ENCODE measurements at regions not wholly inside any gene's neighbourhood (a gene's known extent, or its start where the extent isn't known, plus 50 kb on each side); places are given as distances from the start of the nearest gene placed in this dataset.

- no peaks in the 10 kb centered on the region for H3K36me3 Mint-ChIP-seq
- no peak overlapping the region for H3K4me3 Mint-ChIP-seq
- no peaks in the 10 kb centered on the region for H3K9me3 Mint-ChIP-seq (ENCODE audit: low read depth)
- no peaks in the 10 kb centered on the region for H3K4me1 Mint-ChIP-seq (ENCODE audit: low read depth)
- H3K27me3 Mint-ChIP-seq, result peaks cover 14% of the 10 kb centered on the region
- no peak overlapping the region for H3K27ac Mint-ChIP-seq
Observed at GRCh38 chr13:33490461-33491327, 205.1 kb upstream of the STARD13 start.

- Mint-ChIP-seq H3K4me3 (no peak overlapping the region), H3K9me3 (ENCODE audit: low read depth) (no peaks in the 10 kb centered on the region), H3K36me3 (no peaks in the 10 kb centered on the region), H3K27ac (no peak overlapping the region), H3K27me3 (peaks cover 4% of the 10 kb centered on the region), H3K4me1 (ENCODE audit: low read depth) (no peaks in the 10 kb centered on the region)
Observed at GRCh38 chr13:33493672-33494365, 208.3 kb upstream of the STARD13 start.

GRCh38 chr13:33494596-33495204 is 209.1 kb upstream of the STARD13 start:
- peaks cover 4% of the 10 kb centered on the region for H3K27me3 Mint-ChIP-seq
- no peak overlapping the region for H3K4me3 Mint-ChIP-seq
- no peaks in the 10 kb centered on the region for H3K4me1 Mint-ChIP-seq (ENCODE audit: low read depth)
- no peaks in the 10 kb centered on the region for H3K36me3 Mint-ChIP-seq
- no peak overlapping the region for H3K27ac Mint-ChIP-seq
- no peaks in the 10 kb centered on the region for H3K9me3 Mint-ChIP-seq (ENCODE audit: low read depth)

- Mint-ChIP-seq H3K4me3 (no peak overlapping the region), H3K36me3 (no peaks in the 10 kb centered on the region)
Observed at GRCh38 chr13:33496336-33496735, 210.8 kb upstream of the STARD13 start.

GRCh38 chr13:33497146-33497845 is 211.7 kb upstream of the STARD13 start:
- Mint-ChIP-seq H3K9me3 (ENCODE audit: low read depth) (peaks cover 7% of the 10 kb centered on the region), H3K4me1 (ENCODE audit: low read depth) (no peaks in the 10 kb centered on the region), H3K36me3 (peaks cover 4% of the 10 kb centered on the region), H3K27me3 (peaks cover 2% of the 10 kb centered on the region), H3K27ac (no peak overlapping the region), H3K4me3 (no peak overlapping the region)

More at GRCh38 chr13:33496336-33496735, 210.8 kb upstream of the STARD13 start:
- Mint-ChIP-seq H3K4me1 (ENCODE audit: low read depth) (no peaks in the 10 kb centered on the region), H3K27me3 (peaks cover 2% of the 10 kb centered on the region), H3K9me3 (ENCODE audit: low read depth) (no peaks in the 10 kb centered on the region), H3K27ac (no peak overlapping the region)

- peaks cover 5% of the 10 kb centered on the region for H3K27me3 Mint-ChIP-seq
- peaks cover 5% of the 10 kb centered on the region for H3K36me3 Mint-ChIP-seq
- H3K27ac Mint-ChIP-seq, result no peak overlapping the region
- no peaks in the 10 kb centered on the region for H3K9me3 Mint-ChIP-seq (ENCODE audit: low read depth)
- no peak overlapping the region for H3K4me3 Mint-ChIP-seq
- no peaks in the 10 kb centered on the region for H3K4me1 Mint-ChIP-seq (ENCODE audit: low read depth)
Observed at GRCh38 chr13:33508060-33508459, 222.5 kb upstream of the STARD13 start.

- no peak overlapping the region for H3K27ac Mint-ChIP-seq
- peaks cover 2% of the 10 kb centered on the region for H3K36me3 Mint-ChIP-seq
- no peak overlapping the region for H3K4me3 Mint-ChIP-seq
- H3K4me1 Mint-ChIP-seq (ENCODE audit: low read depth), result no peaks in the 10 kb centered on the region
- peaks cover 2% of the 10 kb centered on the region for H3K27me3 Mint-ChIP-seq
- no peaks in the 10 kb centered on the region for H3K9me3 Mint-ChIP-seq (ENCODE audit: low read depth)
Observed at GRCh38 chr13:33509642-33510229, 224.2 kb upstream of the STARD13 start.

- no peaks in the 10 kb centered on the region for H3K27me3 Mint-ChIP-seq
- peaks cover 2% of the 10 kb centered on the region for H3K36me3 Mint-ChIP-seq
- H3K9me3 Mint-ChIP-seq (ENCODE audit: low read depth), result no peaks in the 10 kb centered on the region
- no peaks in the 10 kb centered on the region for H3K4me1 Mint-ChIP-seq (ENCODE audit: low read depth)
- no peak overlapping the region for H3K27ac Mint-ChIP-seq
- no peak overlapping the region for H3K4me3 Mint-ChIP-seq
Observed at GRCh38 chr13:33510350-33510970, 224.9 kb upstream of the STARD13 start.

GRCh38 chr13:33512880-33513554 is 227.5 kb upstream of the STARD13 start:
- no peak overlapping the region for H3K4me3 Mint-ChIP-seq
- no peak overlapping the region for H3K27ac Mint-ChIP-seq
- H3K27me3 Mint-ChIP-seq, result no peaks in the 10 kb centered on the region
- no peaks in the 10 kb centered on the region for H3K9me3 Mint-ChIP-seq (ENCODE audit: low read depth)
- no peaks in the 10 kb centered on the region for H3K36me3 Mint-ChIP-seq
- H3K4me1 Mint-ChIP-seq (ENCODE audit: low read depth), result no peaks in the 10 kb centered on the region

GRCh38 chr13:33514362-33514761 is 228.8 kb upstream of the STARD13 start:
- no peaks in the 10 kb centered on the region for H3K4me1 Mint-ChIP-seq (ENCODE audit: low read depth)
- H3K27ac Mint-ChIP-seq, result no peak overlapping the region
- H3K27me3 Mint-ChIP-seq, result no peaks in the 10 kb centered on the region
- no peak overlapping the region for H3K4me3 Mint-ChIP-seq
- no peaks in the 10 kb centered on the region for H3K36me3 Mint-ChIP-seq
- H3K9me3 Mint-ChIP-seq (ENCODE audit: low read depth), result no peaks in the 10 kb centered on the region

- Mint-ChIP-seq H3K4me1 (ENCODE audit: low read depth) (no peaks in the 10 kb centered on the region), H3K27ac (no peak overlapping the region), H3K9me3 (ENCODE audit: low read depth) (no peaks in the 10 kb centered on the region), H3K27me3 (no peaks in the 10 kb centered on the region), H3K4me3 (no peak overlapping the region), H3K36me3 (no peaks in the 10 kb centered on the region)
Observed at GRCh38 chr13:33515146-33515545, 229.6 kb upstream of the STARD13 start.

GRCh38 chr13:33518452-33518851 is 232.9 kb upstream of the STARD13 start:
- H3K27me3 Mint-ChIP-seq, result no peaks in the 10 kb centered on the region
- H3K36me3 Mint-ChIP-seq, result no peaks in the 10 kb centered on the region
- H3K4me1 Mint-ChIP-seq (ENCODE audit: low read depth), result no peaks in the 10 kb centered on the region
- H3K9me3 Mint-ChIP-seq (ENCODE audit: low read depth), result no peaks in the 10 kb centered on the region
- H3K27ac Mint-ChIP-seq, result no peak overlapping the region
- no peak overlapping the region for H3K4me3 Mint-ChIP-seq

- Mint-ChIP-seq H3K4me3 (no peak overlapping the region), H3K36me3 (no peaks in the 10 kb centered on the region), H3K27me3 (no peaks in the 10 kb centered on the region), H3K4me1 (ENCODE audit: low read depth) (no peaks in the 10 kb centered on the region), H3K27ac (no peak overlapping the region), H3K9me3 (ENCODE audit: low read depth) (no peaks in the 10 kb centered on the region)
Observed at GRCh38 chr13:33519561-33520467, 234.3 kb upstream of the STARD13 start.
